ENCODE measurements at regions not wholly inside any gene's neighbourhood (a gene's known extent, or its start where the extent isn't known, plus 50 kb on each side); places are given as distances from the start of the nearest gene placed in this dataset. TPM values are rescaled to one million over a fixed set of nuclear protein-coding genes. Genes with fewer than 3 reads are reported as not detected.

DNA sequence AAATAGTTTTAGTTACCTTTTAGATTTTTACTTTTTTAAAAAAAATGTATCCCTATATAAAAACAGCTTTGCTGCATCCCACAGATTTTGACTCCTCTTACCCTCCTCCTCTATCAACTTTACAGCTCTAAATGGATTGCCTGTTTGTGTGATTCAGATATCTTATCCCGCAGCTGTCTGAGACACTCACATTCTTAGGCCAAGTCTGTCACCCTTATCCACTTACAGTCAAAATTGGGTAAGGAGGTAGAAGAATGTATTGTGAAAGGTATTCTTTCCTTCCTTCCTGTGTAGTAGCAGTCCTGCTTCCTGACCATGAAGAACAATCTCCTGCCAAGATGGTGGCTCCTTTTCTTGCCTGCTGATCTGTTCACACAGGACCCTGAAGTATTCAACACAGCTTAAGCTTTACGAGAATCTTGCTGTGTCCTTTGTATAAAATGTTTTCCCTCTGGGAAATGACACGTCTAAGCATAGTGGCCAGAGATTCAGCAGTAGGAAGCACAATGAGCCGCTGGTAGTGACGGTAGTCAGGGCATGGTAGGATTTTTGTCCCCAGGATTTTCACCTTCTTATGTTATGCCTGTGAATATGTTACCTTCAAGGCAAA, 67.7 kb upstream of the ST8SIA4 start:
- no peak overlapping the region for H2BK15ac ChIP-seq (ENCODE audit: low read depth, poor library complexity, severe bottlenecking)
- no peak overlapping the region for H3K23ac ChIP-seq (ENCODE audit: low read length in 2 of 2)
- H3K9me3 ChIP-seq (ENCODE audit: control insufficient read depth, low read length) = no peaks in the 10 kb centered on the region
- H2BK12ac ChIP-seq (ENCODE audit: low read length in 2 of 2) = no peak overlapping the region
- no peak for DNase-seq
- H3K18ac ChIP-seq (ENCODE audit: low read depth in 1 of 2, low read length in 2 of 2) = no peak overlapping the region
- no peak overlapping the region for H4K8ac ChIP-seq (ENCODE audit: low read length)
- no peak overlapping the region for H4K91ac ChIP-seq (ENCODE audit: low read length)
- no peaks in the 10 kb centered on the region for H3K36me3 ChIP-seq (ENCODE audit: control insufficient read depth in 1 of 2, insufficient read depth in 2 of 2, low read depth in 1 of 2, low read length in 2 of 2)
- WGBS = 73% methylated on average over 5 of the region's 5 CpGs
- H2BK120ac ChIP-seq (ENCODE audit: low read depth, low read length) = no peak overlapping the region
- H2AFZ ChIP-seq (ENCODE audit: low read depth, low read length) = no peak overlapping the region
- no peak overlapping the region for H3K9ac ChIP-seq (ENCODE audit: low read length)
- no peaks in the 10 kb centered on the region for H3K4me1 ChIP-seq (ENCODE audit: control insufficient read depth, insufficient read depth, low read depth, low read length)
- H3K27ac ChIP-seq (ENCODE audit: low read length, poor library complexity, severe bottlenecking) = no peak overlapping the region
- H3K14ac ChIP-seq (ENCODE audit: low read length in 2 of 2) = no peak overlapping the region
- no peak overlapping the region for H2AK5ac ChIP-seq (ENCODE audit: low read length, severe bottlenecking)
- H2BK5ac ChIP-seq (ENCODE audit: low read depth, low read length, poor library complexity, severe bottlenecking) = no peak overlapping the region
- H3K4ac ChIP-seq (ENCODE audit: low read depth in 1 of 2, low read length in 2 of 2) = no peak overlapping the region
- no peaks in the 10 kb centered on the region for H3K27me3 ChIP-seq (ENCODE audit: control insufficient read depth in 1 of 2, insufficient read depth in 1 of 2, low read length in 2 of 2)
- H3K4me2 ChIP-seq (ENCODE audit: low read length, poor library complexity, severe bottlenecking) = no peak overlapping the region
- no peak overlapping the region for H3K4me3 ChIP-seq (ENCODE audit: insufficient read depth in 1 of 2, low read depth in 1 of 2, low read length in 2 of 2)
- no peaks in the 10 kb centered on the region for H3K79me1 ChIP-seq (replicated peaks; ENCODE audit: low read length, poor library complexity, severe bottlenecking)

- Histone ChIP-seq H2BK12ac (ENCODE audit: low read length in 2 of 2) (no peak overlapping the region), H2BK5ac (ENCODE audit: low read depth, low read length, poor library complexity, severe bottlenecking) (no peak overlapping the region), H3K4me2 (ENCODE audit: low read length, poor library complexity, severe bottlenecking) (no peak overlapping the region), H3K23ac (ENCODE audit: low read length in 2 of 2) (no peak overlapping the region), H3K18ac (ENCODE audit: low read depth in 1 of 2, low read length in 2 of 2) (no peak overlapping the region), H4K8ac (ENCODE audit: low read length) (no peak overlapping the region), H3K9me3 (ENCODE audit: control insufficient read depth, low read length) (peaks cover 2% of the 10 kb centered on the region), H3K4me1 (ENCODE audit: control insufficient read depth, insufficient read depth, low read depth, low read length) (no peaks in the 10 kb centered on the region), H3K79me1 (replicated peaks; ENCODE audit: low read length, poor library complexity, severe bottlenecking) (no peaks in the 10 kb centered on the region), H2AFZ (ENCODE audit: low read depth, low read length) (no peak overlapping the region), H3K4me3 (ENCODE audit: insufficient read depth in 1 of 2, low read depth in 1 of 2, low read length in 2 of 2) (no peak overlapping the region), H2BK15ac (ENCODE audit: low read depth, poor library complexity, severe bottlenecking) (no peak overlapping the region), H3K4ac (ENCODE audit: low read depth in 1 of 2, low read length in 2 of 2) (no peak overlapping the region), H3K14ac (ENCODE audit: low read length in 2 of 2) (no peak overlapping the region), H3K9ac (ENCODE audit: low read length) (no peak overlapping the region), H4K91ac (ENCODE audit: low read length) (no peak overlapping the region), H3K36me3 (ENCODE audit: control insufficient read depth in 1 of 2, insufficient read depth in 2 of 2, low read depth in 1 of 2, low read length in 2 of 2) (no peaks in the 10 kb centered on the region), H2BK120ac (ENCODE audit: low read depth, low read length) (no peak overlapping the region), H3K27me3 (ENCODE audit: control insufficient read depth in 1 of 2, insufficient read depth in 1 of 2, low read length in 2 of 2) (no peaks in the 10 kb centered on the region), H2AK5ac (ENCODE audit: low read length, severe bottlenecking) (no peak overlapping the region), H3K27ac (ENCODE audit: low read length, poor library complexity, severe bottlenecking) (no peak overlapping the region)
- no peak for DNase-seq
Observed at GRCh38 chr5:100965291-100965690, 62.2 kb upstream of the ST8SIA4 start.

Small RNA genes in the stretch of these regions (small RNA-seq; reads per million reads assigned to genes)
- gene RN7SL802P (ENCODE audit: low read depth) (not detected), gene RNA5SP188 (ENCODE audit: low read depth) (not detected)

All from mesenchymal stem cell (in vitro differentiated cells and primary cell).